Ascending aorta (tissue), 2 donors: ENCODE measurements at regions not wholly inside any gene's neighbourhood (a gene's known extent, or its start where the extent isn't known, plus 50 kb on each side); places are given as distances from the start of the nearest gene placed in this dataset.

Experiments
- DNase-seq, 2 donors: peaks; one replicate each; pipeline ENCODE4 v3.0.0-alpha.2; 2019; ENCODE audit warnings: low spot score in 2 of 2
- H3K27ac ChIP-seq, 2 donors: fragments of 200-600 bp; sonication (generic); one replicate each; pipeline ENCODE4 v1.5.1; 2016 to 2017; ENCODE audit warnings: mild to moderate bottlenecking in 1 of 2
- H3K27me3 ChIP-seq: fragments of 200-600 bp; sonication (generic); one replicate; pipeline ENCODE4 v1.5.1; 2017
- H3K36me3 ChIP-seq, 2 donors: fragments of 200-600 bp; sonication (generic); one replicate each; pipeline ENCODE4 v1.5.1; 2016
- H3K4me1 ChIP-seq, 2 donors: fragments of 200-600 bp; sonication (generic); one replicate each; pipeline ENCODE4 v1.5.1; 2016 to 2017; ENCODE audit warnings: mild to moderate bottlenecking in 1 of 2
- H3K4me3 ChIP-seq, 2 donors: fragments of 200-600 bp; sonication (generic); one replicate each; pipeline ENCODE4 v1.5.1; 2016 to 2017; ENCODE audit warnings: mild to moderate bottlenecking in 1 of 2
- H3K9me3 ChIP-seq, 2 donors: fragments of 200-600 bp; sonication (generic); one replicate each; pipeline ENCODE4 v1.5.1; 2016
- intact Hi-C: fragments of 100-400 bp; cut with DNase I; formaldehyde crosslinking; loops from one replicate; pipeline ENCODE4 v1.15.1; 2023
- TF ChIP-seq, protein P1 (sequence below), 3 experiments: fragments of 200-600 bp in 2 of 3; fragments of 450-650 bp in 1 of 3; sonication (generic) in 2 of 3; IDR thresholded peaks; one replicate each; pipeline ENCODE4 v1.5.1; 2016 to 2019; ENCODE audit warnings: antibody characterized with exemption in 3 of 3, mild to moderate bottlenecking in 1 of 3, moderate library complexity in 1 of 3

DNA sequence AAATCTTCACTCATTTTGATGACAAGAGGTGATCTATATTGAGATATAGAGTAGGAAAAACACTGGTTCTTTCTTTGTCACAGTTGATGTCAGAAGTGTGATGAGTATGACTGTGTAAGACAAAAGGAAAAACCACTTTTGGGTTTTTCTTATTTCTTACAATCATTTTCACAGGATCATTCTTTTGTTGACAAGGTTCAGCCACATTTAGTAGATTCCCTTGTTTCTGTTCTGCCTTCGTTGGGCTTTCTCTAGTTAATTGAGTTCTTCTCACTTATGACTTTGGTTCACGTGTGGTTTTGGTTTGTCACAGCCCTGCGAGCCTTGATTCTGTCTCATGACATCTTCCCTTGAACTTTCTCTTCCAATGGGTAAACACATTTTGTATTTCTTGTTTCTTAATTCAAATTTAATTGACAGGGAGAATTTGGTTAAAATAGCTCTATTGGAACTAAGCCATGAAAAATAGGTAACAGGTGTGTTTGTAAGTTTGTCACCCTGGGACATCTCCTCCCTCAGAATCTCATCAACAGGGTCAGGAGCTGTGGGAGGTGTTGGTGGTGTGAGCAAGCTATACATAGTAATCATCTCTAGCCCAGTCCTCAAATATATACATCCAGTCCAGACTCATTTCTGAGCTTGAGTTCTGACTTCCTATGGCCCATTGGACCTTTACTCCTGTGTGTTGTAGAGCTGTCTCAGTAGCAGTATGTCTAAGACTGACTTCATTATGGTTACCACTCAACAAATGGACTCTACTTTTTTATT is 255.3 kb downstream of the BMP4 start:
- TF ChIP-seq, protein P1, sequence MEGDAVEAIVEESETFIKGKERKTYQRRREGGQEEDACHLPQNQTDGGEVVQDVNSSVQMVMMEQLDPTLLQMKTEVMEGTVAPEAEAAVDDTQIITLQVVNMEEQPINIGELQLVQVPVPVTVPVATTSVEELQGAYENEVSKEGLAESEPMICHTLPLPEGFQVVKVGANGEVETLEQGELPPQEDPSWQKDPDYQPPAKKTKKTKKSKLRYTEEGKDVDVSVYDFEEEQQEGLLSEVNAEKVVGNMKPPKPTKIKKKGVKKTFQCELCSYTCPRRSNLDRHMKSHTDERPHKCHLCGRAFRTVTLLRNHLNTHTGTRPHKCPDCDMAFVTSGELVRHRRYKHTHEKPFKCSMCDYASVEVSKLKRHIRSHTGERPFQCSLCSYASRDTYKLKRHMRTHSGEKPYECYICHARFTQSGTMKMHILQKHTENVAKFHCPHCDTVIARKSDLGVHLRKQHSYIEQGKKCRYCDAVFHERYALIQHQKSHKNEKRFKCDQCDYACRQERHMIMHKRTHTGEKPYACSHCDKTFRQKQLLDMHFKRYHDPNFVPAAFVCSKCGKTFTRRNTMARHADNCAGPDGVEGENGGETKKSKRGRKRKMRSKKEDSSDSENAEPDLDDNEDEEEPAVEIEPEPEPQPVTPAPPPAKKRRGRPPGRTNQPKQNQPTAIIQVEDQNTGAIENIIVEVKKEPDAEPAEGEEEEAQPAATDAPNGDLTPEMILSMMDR (IDR thresholded peaks at IDR 0.05): no peak
- Histone ChIP-seq H3K4me1 (no peaks in the 10 kb centered on the region), H3K27me3 (no peaks in the 10 kb centered on the region), H3K36me3 (no peaks in the 10 kb centered on the region), H3K27ac (no peak overlapping the region), H3K9me3 (no peaks in the 10 kb centered on the region), H3K4me3 (no peak overlapping the region)
- no peak for DNase-seq
- intact Hi-C loops: no loop called here

DNA sequence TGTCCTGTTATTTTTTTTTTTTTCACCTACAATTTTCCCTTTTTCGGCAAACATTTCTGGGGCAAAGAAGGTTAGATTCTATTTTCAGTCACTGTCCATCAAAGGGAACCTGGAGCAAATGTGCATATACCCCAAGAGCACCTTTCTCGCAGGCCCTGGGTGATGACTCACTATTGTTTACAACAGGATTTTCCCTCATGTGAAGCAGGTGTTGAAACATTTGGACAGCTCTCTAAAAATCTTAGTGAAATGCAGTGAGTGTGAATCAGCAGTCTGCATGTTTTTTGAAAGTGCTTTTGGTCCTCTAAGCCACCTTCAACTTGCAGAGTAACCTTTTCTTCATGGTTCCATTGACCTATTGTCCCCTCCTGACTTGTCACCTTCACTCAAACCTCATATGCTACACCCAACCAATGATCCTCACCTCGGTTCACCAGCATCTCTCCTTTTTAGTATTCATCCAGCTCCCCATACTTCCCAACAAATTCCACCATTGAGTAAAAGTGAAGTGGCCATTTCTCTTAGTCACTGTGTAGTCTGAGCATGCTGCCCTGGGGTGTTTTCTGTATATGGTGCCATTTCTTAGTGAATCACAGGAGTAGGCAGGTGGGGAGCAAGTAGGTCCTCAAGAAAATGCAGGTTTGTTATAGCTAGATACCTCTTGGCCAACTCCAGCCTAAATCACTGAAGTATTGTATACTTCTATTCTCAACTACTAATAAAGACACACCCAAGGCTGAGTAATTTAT is 260.2 kb downstream of the BMP4 start:
- Histone ChIP-seq H3K4me1 (no peaks in the 10 kb centered on the region), H3K9me3 (no peaks in the 10 kb centered on the region), H3K27ac (no peak overlapping the region), H3K27me3 (no peaks in the 10 kb centered on the region), H3K36me3 (no peaks in the 10 kb centered on the region), H3K4me3 (no peak overlapping the region)
- intact Hi-C loops: no loop called here
- DNase-seq: no peak
- TF ChIP-seq, protein P1 (IDR thresholded peaks at IDR 0.05): no peak

DNA sequence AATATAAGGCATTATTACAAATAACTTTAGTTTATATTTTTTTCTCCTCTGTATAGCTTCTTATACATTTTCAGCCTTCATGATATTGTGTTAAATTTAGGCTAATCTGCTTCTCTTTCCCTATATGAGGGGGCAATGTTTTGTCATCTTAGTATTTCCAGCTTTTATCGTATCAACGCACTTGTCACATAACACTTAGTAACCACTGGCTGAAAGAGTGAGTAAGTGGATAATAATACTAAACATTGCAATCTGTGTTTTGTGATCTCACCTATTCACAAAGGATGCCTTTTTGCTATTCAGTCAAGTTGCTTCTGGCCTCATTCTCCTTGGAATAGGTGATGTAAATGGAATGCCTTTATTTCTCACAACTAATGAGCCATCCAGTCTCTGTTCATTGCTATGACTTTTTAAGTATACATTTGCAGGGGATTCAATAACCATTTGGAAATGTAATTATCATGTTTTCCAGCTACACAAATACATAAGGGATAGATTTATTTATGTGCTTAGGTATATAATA is 260.9 kb downstream of the BMP4 start:
- Histone ChIP-seq H3K4me3 (no peak overlapping the region), H3K4me1 (no peaks in the 10 kb centered on the region), H3K36me3 (no peaks in the 10 kb centered on the region), H3K27ac (no peak overlapping the region), H3K27me3 (no peaks in the 10 kb centered on the region), H3K9me3 (no peaks in the 10 kb centered on the region)
- TF ChIP-seq, protein P1 (IDR thresholded peaks at IDR 0.05): no peak
- intact Hi-C loops: no loop called here
- DNase-seq: no peak

DNA sequence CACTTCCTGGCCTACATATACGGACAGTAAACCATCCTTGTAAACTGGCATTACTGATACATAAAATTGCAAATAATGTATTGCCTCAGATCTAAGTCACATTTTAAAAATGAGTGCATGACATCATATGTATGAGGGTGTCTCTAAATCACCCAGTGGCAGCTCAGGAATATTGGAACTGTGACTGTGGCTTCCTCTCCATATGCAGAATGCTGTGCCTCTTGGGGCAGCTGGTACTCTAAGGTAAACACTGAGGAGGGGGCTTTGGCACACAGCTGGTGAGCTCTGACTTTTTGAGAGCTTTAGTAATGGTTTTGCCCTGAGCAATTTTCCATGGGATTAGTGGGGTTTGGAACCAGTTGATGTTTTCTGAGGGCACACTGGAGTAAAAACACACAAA is 263.7 kb downstream of the BMP4 start:
- H3K4me1 ChIP-seq: no peaks in the 10 kb centered on the region
- no peak overlapping the region for H3K27ac ChIP-seq
- H3K9me3 ChIP-seq: no peaks in the 10 kb centered on the region
- TF ChIP-seq, protein P1 (IDR thresholded peaks at IDR 0.05): no peak
- H3K4me3 ChIP-seq: no peak overlapping the region
- DNase-seq: no peak
- H3K36me3 ChIP-seq: no peaks in the 10 kb centered on the region
- intact Hi-C loops: no loop called here
- H3K27me3 ChIP-seq: no peaks in the 10 kb centered on the region

DNA sequence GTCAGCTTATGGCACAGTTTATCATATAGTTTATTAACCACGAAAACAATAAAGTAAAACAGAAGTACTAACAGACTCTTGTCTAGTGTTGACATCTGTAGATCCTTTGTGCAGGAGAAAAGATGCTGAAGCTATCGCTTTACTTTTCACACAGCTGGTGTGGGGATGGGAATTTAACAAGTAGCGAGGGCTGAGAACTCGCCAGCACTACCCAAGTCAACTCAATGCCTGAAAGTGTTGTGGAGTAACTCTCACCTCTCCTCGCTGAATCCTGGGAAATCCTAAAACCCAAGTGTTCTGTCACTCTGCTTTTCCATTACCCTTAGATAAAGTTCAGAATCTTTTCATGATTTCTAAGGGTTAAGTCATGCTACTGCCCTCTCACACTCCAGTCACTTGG is 264.2 kb downstream of the BMP4 start:
- no peak overlapping the region for H3K27ac ChIP-seq
- TF ChIP-seq, protein P1 (IDR thresholded peaks at IDR 0.05): no peak
- no peaks in the 10 kb centered on the region for H3K4me1 ChIP-seq
- intact Hi-C loops: no loop called here
- no peak for DNase-seq
- no peak overlapping the region for H3K4me3 ChIP-seq
- H3K27me3 ChIP-seq: no peaks in the 10 kb centered on the region
- no peaks in the 10 kb centered on the region for H3K9me3 ChIP-seq
- no peaks in the 10 kb centered on the region for H3K36me3 ChIP-seq
